HG03175 (cell line): ENCODE measurements at regions not wholly inside any gene's neighbourhood (a gene's known extent, or its start where the extent isn't known, plus 50 kb on each side); places are given as distances from the start of the nearest gene placed in this dataset.
"Not testable (repeated sequence)": the region's sequence is repeated elsewhere in the genome, so short reads cannot be mapped to it uniquely, and the experiment has no call there.

Experiments
- ATAC-seq: cut with Tn5 transposase; IDR thresholded peaks from one replicate; pipeline ENCODE4 v1.9.1; 2021; ENCODE audit warnings: mild to moderate bottlenecking, moderate library complexity; ENCODE audit not compliant: unreplicated experiment

- ATAC-seq: no peak
Observed at GRCh38 chr21:29396951-29397455, 98.3 kb downstream of the BACH1 start.

GRCh38 chr21:29403301-29403700, 104.6 kb downstream of the BACH1 start:
- ATAC-seq: no peak

GRCh38 chr21:29403922-29404538, 105.3 kb downstream of the BACH1 start:
- no peak for ATAC-seq

GRCh38 chr21:29405503-29406122, 106.9 kb downstream of the BACH1 start:
- no peak for ATAC-seq

- ATAC-seq: no peak
Observed at GRCh38 chr21:29406385-29406784, 107.7 kb downstream of the BACH1 start.

- no peak for ATAC-seq
Observed at GRCh38 chr21:29407571-29407970, 108.8 kb downstream of the BACH1 start.

GRCh38 chr21:29413683-29414082, 115.0 kb downstream of the BACH1 start:
- ATAC-seq: no peak

- no peak for ATAC-seq
Observed at GRCh38 chr21:29416268-29416667, 117.5 kb downstream of the BACH1 start.

- ATAC-seq: peak; percentile 93
Observed at GRCh38 chr21:29418813-29419212, 120.1 kb downstream of the BACH1 start.

- no peak for ATAC-seq
Observed at GRCh38 chr21:29419422-29419821, 120.7 kb downstream of the BACH1 start.

- ATAC-seq: no peak
Observed at GRCh38 chr21:29423099-29423870, 124.6 kb downstream of the BACH1 start.

GRCh38 chr21:29424728-29425127, 126.0 kb downstream of the BACH1 start:
- no peak for ATAC-seq

GRCh38 chr21:29429218-29429617, 130.5 kb downstream of the BACH1 start:
- ATAC-seq: no peak

GRCh38 chr21:29430030-29430429, 131.3 kb downstream of the BACH1 start:
- no peak for ATAC-seq

- ATAC-seq: no peak
Observed at GRCh38 chr21:29430576-29430975, 131.9 kb downstream of the BACH1 start.

- no peak for ATAC-seq
Observed at GRCh38 chr21:29431178-29431577, 132.5 kb downstream of the BACH1 start.

- ATAC-seq: no peak
Observed at GRCh38 chr21:29431680-29432079, 133.0 kb downstream of the BACH1 start.

GRCh38 chr21:29433366-29434059, 134.8 kb downstream of the BACH1 start:
- no peak for ATAC-seq

GRCh38 chr21:29434081-29434480, 135.4 kb downstream of the BACH1 start:
- no peak for ATAC-seq

GRCh38 chr21:29434982-29435381, 136.3 kb downstream of the BACH1 start:
- ATAC-seq: not testable (repeated sequence)

GRCh38 chr21:29436143-29436542, 137.4 kb downstream of the BACH1 start:
- no peak for ATAC-seq
